CD4-positive, alpha-beta T cell (primary cell): ENCODE measurements at regions not wholly inside any gene's neighbourhood (a gene's known extent, or its start where the extent isn't known, plus 50 kb on each side); places are given as distances from the start of the nearest gene placed in this dataset.

Experiments
- ATAC-seq: fragments of 200-7000 bp; cut with Tn5 transposase; one replicate; pipeline ENCODE4 v1.10.0; 2022; ENCODE audit warnings: mild to moderate bottlenecking; ENCODE audit not compliant: poor library complexity
- CTCF ChIA-PET: fragments of 350-600 bp; sonication (Branson Sonifier 250); formaldehyde crosslinking; loops from one replicate; lab custom pipeline; 2021; ENCODE audit warnings: antibody characterized with exemption, inconsistent platforms; lab: Charles Lee
- POLR2A ChIA-PET: fragments of 350-600 bp; sonication (Branson Sonifier 250); formaldehyde crosslinking; loops from one replicate; lab custom pipeline; 2021; ENCODE audit warnings: antibody characterized with exemption, inconsistent platforms; lab: Charles Lee
- DNase-seq, 14 experiments: peaks; one replicate each; pipeline ENCODE4 v3.0.0-alpha.2; 2013 to 2020; ENCODE audit warnings: mixed read lengths in 2 of 14
- H3K27ac ChIP-seq, 2 donors: one replicate each; pipeline versions ENCODE4 v1.5.1 to v1.7.0; 2013; ENCODE audit warnings: low read length in 2 of 2, low read depth in 1 of 2, mild to moderate bottlenecking in 1 of 2
- H3K27me3 ChIP-seq, 2 experiments: 1 replicate in 1 of 2; 2 replicates in 1 of 2; pipeline versions ENCODE4 v1.6.1 to v1.7.0; 2013; ENCODE audit warnings: low read length in 2 of 2, control low read depth in 1 of 2, mild to moderate bottlenecking in 1 of 2, moderate library complexity in 1 of 2; ENCODE audit not compliant: insufficient read depth in 2 of 2, control insufficient read depth in 1 of 2
- H3K36me3 ChIP-seq: one replicate; pipeline ENCODE4 v1.6.1; 2013; ENCODE audit warnings: low read length, control low read depth; ENCODE audit not compliant: insufficient read depth
- H3K4me1 ChIP-seq: one replicate; pipeline ENCODE4 v1.6.1; 2013; ENCODE audit warnings: low read length, control low read depth; ENCODE audit not compliant: insufficient read depth
- H3K4me3 ChIP-seq: one replicate; pipeline ENCODE4 v1.5.1; 2013; ENCODE audit warnings: mild to moderate bottlenecking, low read length, moderate library complexity
- H3K9me3 ChIP-seq, 2 experiments: 1 replicate in 1 of 2; 2 replicates in 1 of 2; pipeline versions ENCODE4 v1.6.1 to v1.7.0; 2013; ENCODE audit warnings: low read length in 2 of 2, mild to moderate bottlenecking in 2 of 2, control low read depth in 1 of 2, moderate library complexity in 1 of 2; ENCODE audit not compliant: control insufficient read depth in 1 of 2, insufficient read depth in 1 of 2
- H3K27ac Mint-ChIP-seq: one replicate; pipeline ENCODE4 v1.8.0; 2020; ENCODE audit warnings: mixed read lengths
- H3K27me3 Mint-ChIP-seq: one replicate; pipeline ENCODE4 v1.8.0; 2021; ENCODE audit warnings: mixed read lengths
- H3K36me3 Mint-ChIP-seq: one replicate; pipeline ENCODE4 v1.8.0; 2021; ENCODE audit warnings: low read depth, mixed read lengths
- H3K4me1 Mint-ChIP-seq: one replicate; pipeline ENCODE4 v1.8.0; 2021; ENCODE audit warnings: low read depth, mixed read lengths
- H3K4me3 Mint-ChIP-seq: one replicate; pipeline ENCODE4 v1.8.0; 2020; ENCODE audit warnings: mild to moderate bottlenecking, mixed read lengths
- H3K9me3 Mint-ChIP-seq: one replicate; pipeline ENCODE4 v1.8.0; 2020; ENCODE audit warnings: mixed read lengths
- CTCF ChIP-seq: fragments of 200-600 bp; IDR thresholded peaks from one replicate; pipeline ENCODE4 v1.8.0; 2022; ENCODE audit warnings: antibody characterized with exemption, mild to moderate bottlenecking
- intact Hi-C, 2 experiments: fragments of 100-400 bp; cut with DNase I in 1 of 2; cut with micrococcal nuclease in 1 of 2; formaldehyde crosslinking; loops; one replicate each; pipeline versions ENCODE4 v1.15.1 to v1.9.0; 2023 to 2025; cut with DNase I, micrococcal nuclease

GRCh38 chr5:2112173-2113025, 229.7 kb upstream of the IRX4 start:
- CTCF ChIA-PET, result no interaction called here
- POLR2A ChIA-PET, result no interaction called here
- no peak for TF ChIP-seq CTCF
- Mint-ChIP-seq H3K27me3 (no peaks in the 10 kb centered on the region), H3K9me3 (no peaks in the 10 kb centered on the region), H3K4me3 (no peak overlapping the region), H3K4me1 (no peaks in the 10 kb centered on the region), H3K27ac (no peak overlapping the region), H3K36me3 (no peaks in the 10 kb centered on the region)
- peaks cover under 1 to 21% of the 10 kb centered on the region in 2 experiments for H3K9me3 ChIP-seq
- H3K27me3 ChIP-seq, result no peaks in the 10 kb centered on the region
- no peak overlapping the region for H3K27ac ChIP-seq
- ATAC-seq, result no peak
- intact Hi-C loops, result no loop called here
- H3K4me1 ChIP-seq, result no peaks in the 10 kb centered on the region
- no peak for DNase-seq
- no peaks in the 10 kb centered on the region for H3K36me3 ChIP-seq
- no peak overlapping the region for H3K4me3 ChIP-seq

- no peak overlapping the region for H3K4me3 ChIP-seq
- intact Hi-C loops, result no loop called here
- Mint-ChIP-seq H3K36me3 (no peaks in the 10 kb centered on the region), H3K27me3 (no peaks in the 10 kb centered on the region), H3K4me1 (no peaks in the 10 kb centered on the region), H3K27ac (no peak overlapping the region), H3K9me3 (peaks cover 1% of the 10 kb centered on the region), H3K4me3 (no peak overlapping the region)
- POLR2A ChIA-PET, result no interaction called here
- TF ChIP-seq CTCF, result no peak
- H3K27me3 ChIP-seq, result no peaks in the 10 kb centered on the region
- no peak overlapping the region for H3K27ac ChIP-seq
- H3K9me3 ChIP-seq, result peaks cover 5 to 21% of the 10 kb centered on the region in 2 experiments
- no peaks in the 10 kb centered on the region for H3K4me1 ChIP-seq
- no peaks in the 10 kb centered on the region for H3K36me3 ChIP-seq
- CTCF ChIA-PET, result no interaction called here
- no peak for DNase-seq
- ATAC-seq, result no peak
Observed at GRCh38 chr5:2111569-2112105, 228.9 kb upstream of the IRX4 start.

DNA sequence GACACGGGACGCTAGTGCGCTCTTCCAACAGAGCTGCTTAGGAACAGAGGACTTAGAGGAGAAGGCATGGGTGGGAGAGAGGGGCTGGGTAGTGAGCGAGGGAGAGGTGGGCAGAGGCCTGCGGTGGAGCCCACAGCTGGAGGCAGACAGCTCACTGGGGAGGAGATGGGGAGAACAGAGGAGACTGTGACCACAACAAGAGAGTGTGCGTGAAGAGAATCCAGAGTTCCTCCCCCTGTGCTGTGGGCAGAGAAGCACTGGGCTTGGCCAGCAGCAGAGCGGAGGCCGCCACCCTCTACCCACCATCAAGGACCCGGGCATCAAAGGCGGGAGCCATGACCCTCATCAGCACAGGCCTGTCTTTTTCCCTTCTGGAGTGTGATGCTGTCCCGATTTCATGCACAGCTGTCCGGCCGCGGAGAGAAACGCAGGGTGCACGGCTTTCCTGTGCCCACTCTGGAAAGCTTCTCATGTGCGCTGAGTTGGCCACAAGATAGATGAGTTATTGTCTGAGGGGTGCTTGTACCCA, 228.3 kb upstream of the IRX4 start:
- DNase-seq, result no peak
- TF ChIP-seq CTCF, result no peak

More for the DNA sequence above, 228.3 kb upstream of the IRX4 start:
- Histone ChIP-seq H3K4me3 (no peak overlapping the region), H3K27me3 (no peaks in the 10 kb centered on the region), H3K36me3 (no peaks in the 10 kb centered on the region), H3K9me3 (peaks cover 12 to 21% of the 10 kb centered on the region in 2 experiments), H3K4me1 (no peaks in the 10 kb centered on the region), H3K27ac (no peak overlapping the region)
- Mint-ChIP-seq H3K4me1 (no peaks in the 10 kb centered on the region), H3K27me3 (no peaks in the 10 kb centered on the region), H3K4me3 (no peak overlapping the region), H3K9me3 (peaks cover 5% of the 10 kb centered on the region), H3K36me3 (no peaks in the 10 kb centered on the region), H3K27ac (no peak overlapping the region)
- POLR2A ChIA-PET, result no interaction called here
- no peak for ATAC-seq
- intact Hi-C loops, result no loop called here
- CTCF ChIA-PET, result no interaction called here
